Spinal cord (tissue), 9 donors: ENCODE measurements at regions not wholly inside any gene's neighbourhood (a gene's known extent, or its start where the extent isn't known, plus 50 kb on each side); places are given as distances from the start of the nearest gene placed in this dataset.
"Not testable (repeated sequence)": the region's sequence is repeated elsewhere in the genome, so short reads cannot be mapped to it uniquely, and the experiment has no call there.

Experiments
- DNase-seq, 6 donors: peaks; one replicate each; pipeline versions ENCODE4 v3.0.0 to v3.0.0-alpha.2; 2013 to 2015; ENCODE audit warnings: low spot score in 6 of 6, low read depth in 4 of 6
- H3K27ac ChIP-seq: one replicate; pipeline ENCODE4 v1.5.1; 2013; ENCODE audit warnings: low read depth, low read length, control low read depth
- H3K27me3 ChIP-seq: one replicate; pipeline ENCODE4 v1.6.1; 2013; ENCODE audit warnings: low read length; ENCODE audit not compliant: control insufficient read depth, insufficient read depth
- H3K36me3 ChIP-seq: one replicate; pipeline ENCODE4 v1.6.1; 2013; ENCODE audit warnings: low read length; ENCODE audit not compliant: control insufficient read depth, insufficient read depth
- H3K4me1 ChIP-seq: one replicate; pipeline ENCODE4 v1.6.1; 2013; ENCODE audit warnings: low read length; ENCODE audit not compliant: control insufficient read depth, insufficient read depth
- H3K4me3 ChIP-seq: one replicate; pipeline ENCODE4 v1.5.1; 2013; ENCODE audit warnings: low read depth, low read length, control low read depth
- H3K9me3 ChIP-seq: one replicate; pipeline ENCODE4 v1.6.1; 2013; ENCODE audit warnings: low read length; ENCODE audit not compliant: control insufficient read depth, insufficient read depth
- whole genome bisulfite sequencing: methylation state at CpG from one replicate; pipeline ENCODE4 v1.1.5; 2013; ENCODE audit warnings: missing lambda C conversion rate; ENCODE audit not compliant: insufficient coverage; 5-methylcytosine and 5-hydroxymethylcytosine counted together
- donor health status: healthy.

GRCh38 chr5:163724305-163724704, 218.9 kb downstream of the MAT2B start:
- no CpG with 5 or more reads among the region's 3 CpGs for WGBS
- Histone ChIP-seq H3K4me1 (no peaks in the 10 kb centered on the region), H3K27me3 (no peaks in the 10 kb centered on the region), H3K27ac (no peak overlapping the region), H3K4me3 (no peak overlapping the region), H3K9me3 (no peaks in the 10 kb centered on the region), H3K36me3 (no peaks in the 10 kb centered on the region)
- no peak for DNase-seq

GRCh38 chr5:163727028-163727427, 221.6 kb downstream of the MAT2B start:
- Histone ChIP-seq H3K4me3 (no peak overlapping the region), H3K36me3 (no peaks in the 10 kb centered on the region), H3K27me3 (no peaks in the 10 kb centered on the region), H3K9me3 (no peaks in the 10 kb centered on the region), H3K4me1 (no peaks in the 10 kb centered on the region), H3K27ac (no peak overlapping the region)
- DNase-seq = no peak
- 100% methylated on average over 1 of the region's 4 CpGs for WGBS

GRCh38 chr5:163730206-163730756, 224.9 kb downstream of the MAT2B start:
- H3K4me1 ChIP-seq = no peaks in the 10 kb centered on the region
- no peaks in the 10 kb centered on the region for H3K9me3 ChIP-seq
- no peak for DNase-seq
- no peaks in the 10 kb centered on the region for H3K36me3 ChIP-seq
- no peaks in the 10 kb centered on the region for H3K27me3 ChIP-seq
- whole genome bisulfite sequencing = 77% methylated on average over 4 of the region's 5 CpGs
- H3K27ac ChIP-seq = no peak overlapping the region
- H3K4me3 ChIP-seq = no peak overlapping the region

- no CpG with 5 or more reads among the region's 2 CpGs for WGBS
- no peaks in the 10 kb centered on the region for H3K4me1 ChIP-seq
- DNase-seq = no peak
Observed at GRCh38 chr5:163731256-163731655, 225.8 kb downstream of the MAT2B start.

GRCh38 chr5:163735069-163735468, 229.7 kb downstream of the MAT2B start:
- no peak for DNase-seq
- no peak overlapping the region for H3K27ac ChIP-seq
- no peak overlapping the region for H3K4me3 ChIP-seq
- 83% methylated on average over 1 of the region's 4 CpGs for WGBS
- no peaks in the 10 kb centered on the region for H3K36me3 ChIP-seq
- no peaks in the 10 kb centered on the region for H3K27me3 ChIP-seq
- H3K9me3 ChIP-seq = no peaks in the 10 kb centered on the region
- no peaks in the 10 kb centered on the region for H3K4me1 ChIP-seq

More at GRCh38 chr5:163731256-163731655, 225.8 kb downstream of the MAT2B start:
- H3K4me3 ChIP-seq = no peak overlapping the region
- H3K27me3 ChIP-seq = no peaks in the 10 kb centered on the region
- H3K36me3 ChIP-seq = no peaks in the 10 kb centered on the region
- H3K27ac ChIP-seq = no peak overlapping the region
- H3K9me3 ChIP-seq = no peaks in the 10 kb centered on the region

GRCh38 chr5:163747586-163747985, 242.2 kb downstream of the MAT2B start:
- Histone ChIP-seq H3K4me1 (no peaks in the 10 kb centered on the region), H3K27ac (no peak overlapping the region), H3K9me3 (no peaks in the 10 kb centered on the region), H3K4me3 (no peak overlapping the region), H3K36me3 (no peaks in the 10 kb centered on the region), H3K27me3 (no peaks in the 10 kb centered on the region)
- peak in 1 of 6 donors; percentile 77 for DNase-seq
- no CpG with 5 or more reads among the region's 2 CpGs for WGBS

GRCh38 chr5:163748934-163749333, 243.5 kb downstream of the MAT2B start:
- Histone ChIP-seq H3K4me3 (no peak overlapping the region), H3K4me1 (no peaks in the 10 kb centered on the region), H3K9me3 (no peaks in the 10 kb centered on the region), H3K27me3 (no peaks in the 10 kb centered on the region), H3K36me3 (no peaks in the 10 kb centered on the region), H3K27ac (no peak overlapping the region)
- DNase-seq = no peak
- WGBS = 80% methylated on average over 1 of the region's 3 CpGs

- H3K27me3 ChIP-seq, H3K4me3 ChIP-seq, H3K27ac ChIP-seq, H3K4me1 ChIP-seq, DNase-seq, H3K36me3 ChIP-seq, H3K9me3 ChIP-seq: not testable (repeated sequence)
- 95% methylated on average over 7 of the region's 10 CpGs for WGBS
Observed at GRCh38 chr5:163750415-163750814, 245.0 kb downstream of the MAT2B start.

GRCh38 chr5:163755505-163755904, 250.1 kb downstream of the MAT2B start:
- Histone ChIP-seq H3K9me3 (no peaks in the 10 kb centered on the region), H3K36me3 (no peaks in the 10 kb centered on the region), H3K27me3 (no peaks in the 10 kb centered on the region), H3K4me1 (no peaks in the 10 kb centered on the region), H3K27ac (no peak overlapping the region), H3K4me3 (no peak overlapping the region)
- no peak for DNase-seq
- WGBS = no CpG with 5 or more reads among the region's 1 CpG

DNA sequence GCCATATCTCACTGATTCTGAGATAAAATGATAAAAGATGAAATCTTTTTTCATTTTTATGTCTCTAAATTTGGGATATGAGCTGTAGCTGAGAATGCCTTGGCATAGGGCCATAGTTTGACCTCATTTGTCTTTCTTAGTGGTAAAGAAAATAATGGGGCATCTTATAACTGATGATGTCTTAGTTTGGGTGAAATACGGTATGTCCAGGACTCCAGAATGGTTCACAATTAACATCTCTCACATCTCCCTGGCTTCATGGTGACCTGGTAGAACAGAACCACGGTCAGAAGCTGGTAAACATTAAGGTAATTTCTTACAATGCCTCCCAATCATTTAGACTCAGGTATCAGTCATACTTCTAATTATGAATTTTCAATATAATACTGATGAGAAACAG, 250.8 kb downstream of the MAT2B start:
- no peak for DNase-seq
- no peak overlapping the region for H3K27ac ChIP-seq
- no peaks in the 10 kb centered on the region for H3K4me1 ChIP-seq
- no peaks in the 10 kb centered on the region for H3K27me3 ChIP-seq
- H3K4me3 ChIP-seq = no peak overlapping the region
- H3K9me3 ChIP-seq = no peaks in the 10 kb centered on the region
- WGBS = no CpG with 5 or more reads among the region's 2 CpGs
- H3K36me3 ChIP-seq = no peaks in the 10 kb centered on the region
